ENCODE measurements at regions not wholly inside any gene's neighbourhood (a gene's known extent, or its start where the extent isn't known, plus 50 kb on each side); places are given as distances from the start of the nearest gene placed in this dataset.

GRCh38 chr2:217666338-217666737 is 336.5 kb downstream of the TNS1 start:
- Histone ChIP-seq H3K9me3 (no peaks in the 10 kb centered on the region), H3K27ac (no peak overlapping the region), H3K4me3 (no peak overlapping the region), H3K36me3 (no peaks in the 10 kb centered on the region), H3K27me3 (replicated peaks; ENCODE audit: insufficient read depth) (no peaks in the 10 kb centered on the region), H3K4me1 (replicated peaks) (no peaks in the 10 kb centered on the region)
- TF ChIP-seq POLR2AphosphoS5 (IDR thresholded peaks at IDR 0.05), result no peak
- no peak for TF ChIP-seq CTCF (IDR thresholded peaks at IDR 0.05)
- TF ChIP-seq POLR2A (IDR thresholded peaks at IDR 0.05), result no peak
- WGBS, result 78% methylated on average over 2 of the region's 2 CpGs
- intact Hi-C loops (cut with DNase I), result no loop called here
- DNase-seq (ENCODE audit: low spot score), result no peak

GRCh38 chr2:217664761-217665160 is 338.0 kb downstream of the TNS1 start:
- Histone ChIP-seq H3K4me1 (replicated peaks) (no peaks in the 10 kb centered on the region), H3K4me3 (no peak overlapping the region), H3K36me3 (no peaks in the 10 kb centered on the region), H3K9me3 (no peaks in the 10 kb centered on the region), H3K27me3 (replicated peaks; ENCODE audit: insufficient read depth) (no peaks in the 10 kb centered on the region), H3K27ac (no peak overlapping the region)
- TF ChIP-seq POLR2A (IDR thresholded peaks at IDR 0.05) (no peak), CTCF (IDR thresholded peaks at IDR 0.05) (no peak), POLR2AphosphoS5 (IDR thresholded peaks at IDR 0.05) (no peak)
- DNase-seq (ENCODE audit: low spot score), result no peak
- 78% methylated on average over 2 of the region's 2 CpGs for WGBS
- intact Hi-C loops (cut with DNase I), result no loop called here

GRCh38 chr2:217662984-217663602 is 339.7 kb downstream of the TNS1 start:
- H3K36me3 ChIP-seq, result no peaks in the 10 kb centered on the region
- no peak for DNase-seq (ENCODE audit: low spot score)
- no peak overlapping the region for H3K27ac ChIP-seq
- no peak overlapping the region for H3K4me3 ChIP-seq
- TF ChIP-seq POLR2A (IDR thresholded peaks at IDR 0.05), result no peak
- intact Hi-C loops (cut with DNase I), result no loop called here
- WGBS, result 73% methylated on average over 3 of the region's 3 CpGs
- no peaks in the 10 kb centered on the region for H3K9me3 ChIP-seq
- no peaks in the 10 kb centered on the region for H3K4me1 ChIP-seq (replicated peaks)
- H3K27me3 ChIP-seq (replicated peaks; ENCODE audit: insufficient read depth), result no peaks in the 10 kb centered on the region

GRCh38 chr2:217661378-217661777 is 341.4 kb downstream of the TNS1 start:
- intact Hi-C loops (cut with DNase I), result no loop called here
- Histone ChIP-seq H3K9me3 (no peaks in the 10 kb centered on the region), H3K27ac (peak overlapping the region; percentile 1 to 13), H3K4me1 (replicated peaks) (no peaks in the 10 kb centered on the region), H3K27me3 (replicated peaks; ENCODE audit: insufficient read depth) (no peaks in the 10 kb centered on the region), H3K4me3 (no peak overlapping the region), H3K36me3 (no peaks in the 10 kb centered on the region)
- no peak for DNase-seq (ENCODE audit: low spot score)
- TF ChIP-seq CTCF (IDR thresholded peaks at IDR 0.05) (no peak), POLR2A (IDR thresholded peaks at IDR 0.05) (no peak), POLR2AphosphoS5 (IDR thresholded peaks at IDR 0.05) (no peak)

- TF ChIP-seq POLR2AphosphoS5 (IDR thresholded peaks at IDR 0.05), result no peak
- no peak for TF ChIP-seq POLR2A (IDR thresholded peaks at IDR 0.05)
- TF ChIP-seq CTCF (IDR thresholded peaks at IDR 0.05), result no peak
- no peaks in the 10 kb centered on the region for H3K36me3 ChIP-seq
- H3K9me3 ChIP-seq, result no peaks in the 10 kb centered on the region
- DNase-seq (ENCODE audit: low spot score), result no peak
- no peak overlapping the region for H3K27ac ChIP-seq
- no peak overlapping the region for H3K4me3 ChIP-seq
- intact Hi-C loops (cut with DNase I), result no loop called here
- H3K27me3 ChIP-seq (replicated peaks; ENCODE audit: insufficient read depth), result no peaks in the 10 kb centered on the region
- H3K4me1 ChIP-seq (replicated peaks), result no peaks in the 10 kb centered on the region
These were observed 342.4 kb downstream of the TNS1 start for GRCh38 chr2:217660423-217660822.

Measured in prostate gland (tissue), 2 donors.